Mesothelial cell of epicardium (in vitro differentiated cells): ENCODE measurements at regions not wholly inside any gene's neighbourhood (a gene's known extent, or its start where the extent isn't known, plus 50 kb on each side); places are given as distances from the start of the nearest gene placed in this dataset.

Source experiments
- DNase-seq, 2 experiments: peaks; one replicate each; pipeline ENCODE4 v3.0.0; 2021; ENCODE audit warnings: low spot score in 2 of 2; ENCODE audit not compliant: unreplicated experiment in 2 of 2
- H3K27ac Mint-ChIP-seq: 2 replicates; pipeline ENCODE4 v1.8.0; 2021; ENCODE audit warnings: mixed read lengths
- H3K27me3 Mint-ChIP-seq: 2 replicates; pipeline ENCODE4 v1.8.0; 2021; ENCODE audit warnings: low read depth, mixed read lengths
- H3K36me3 Mint-ChIP-seq: 2 replicates; pipeline ENCODE4 v1.8.0; 2021; ENCODE audit warnings: mixed read lengths
- H3K4me1 Mint-ChIP-seq: 2 replicates; pipeline ENCODE4 v1.8.0; 2021; ENCODE audit warnings: mixed read lengths
- H3K4me3 Mint-ChIP-seq: 2 replicates; pipeline ENCODE4 v1.8.0; 2021; ENCODE audit warnings: mild to moderate bottlenecking, moderate library complexity, mixed read lengths
- H3K9me3 Mint-ChIP-seq: 2 replicates; pipeline ENCODE4 v1.8.0; 2021; ENCODE audit warnings: mixed read lengths
- TF ChIP-seq, protein P1 (sequence below): fragments of 200-600 bp; sonication (generic); IDR thresholded peaks from one replicate; pipeline ENCODE4 v1.5.0; 2021; ENCODE audit warnings: antibody characterized with exemption; ENCODE audit not compliant: unreplicated experiment

DNA sequence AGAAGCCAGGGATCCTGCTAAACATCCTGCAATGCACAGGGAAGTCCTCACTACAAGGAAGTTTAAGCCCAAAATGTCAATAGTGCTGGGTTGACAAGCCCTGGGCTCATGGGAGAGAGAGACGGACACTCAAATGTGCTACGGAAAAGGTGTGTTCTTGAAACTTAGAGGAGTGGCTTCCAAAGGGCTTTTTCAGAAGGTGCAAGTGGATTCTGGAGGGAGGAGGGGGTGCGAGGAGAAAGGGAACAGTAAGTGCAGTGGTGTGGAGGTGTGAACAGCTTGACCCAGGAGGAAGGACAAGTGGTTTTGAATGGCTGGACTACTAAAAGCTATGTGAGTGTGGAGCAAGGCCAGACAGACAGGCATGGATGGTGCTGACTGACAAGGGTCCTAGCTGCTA lies 50.4 kb upstream of the CECR2 start:
- H3K4me3 Mint-ChIP-seq: no peak overlapping the region
- H3K4me1 Mint-ChIP-seq: no peaks in the 10 kb centered on the region
- TF ChIP-seq, protein P1, sequence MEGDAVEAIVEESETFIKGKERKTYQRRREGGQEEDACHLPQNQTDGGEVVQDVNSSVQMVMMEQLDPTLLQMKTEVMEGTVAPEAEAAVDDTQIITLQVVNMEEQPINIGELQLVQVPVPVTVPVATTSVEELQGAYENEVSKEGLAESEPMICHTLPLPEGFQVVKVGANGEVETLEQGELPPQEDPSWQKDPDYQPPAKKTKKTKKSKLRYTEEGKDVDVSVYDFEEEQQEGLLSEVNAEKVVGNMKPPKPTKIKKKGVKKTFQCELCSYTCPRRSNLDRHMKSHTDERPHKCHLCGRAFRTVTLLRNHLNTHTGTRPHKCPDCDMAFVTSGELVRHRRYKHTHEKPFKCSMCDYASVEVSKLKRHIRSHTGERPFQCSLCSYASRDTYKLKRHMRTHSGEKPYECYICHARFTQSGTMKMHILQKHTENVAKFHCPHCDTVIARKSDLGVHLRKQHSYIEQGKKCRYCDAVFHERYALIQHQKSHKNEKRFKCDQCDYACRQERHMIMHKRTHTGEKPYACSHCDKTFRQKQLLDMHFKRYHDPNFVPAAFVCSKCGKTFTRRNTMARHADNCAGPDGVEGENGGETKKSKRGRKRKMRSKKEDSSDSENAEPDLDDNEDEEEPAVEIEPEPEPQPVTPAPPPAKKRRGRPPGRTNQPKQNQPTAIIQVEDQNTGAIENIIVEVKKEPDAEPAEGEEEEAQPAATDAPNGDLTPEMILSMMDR: no peak
- no peaks in the 10 kb centered on the region for H3K36me3 Mint-ChIP-seq
- DNase-seq: no peak
- no peaks in the 10 kb centered on the region for H3K9me3 Mint-ChIP-seq
- H3K27ac Mint-ChIP-seq: no peak overlapping the region
- no peaks in the 10 kb centered on the region for H3K27me3 Mint-ChIP-seq

DNA sequence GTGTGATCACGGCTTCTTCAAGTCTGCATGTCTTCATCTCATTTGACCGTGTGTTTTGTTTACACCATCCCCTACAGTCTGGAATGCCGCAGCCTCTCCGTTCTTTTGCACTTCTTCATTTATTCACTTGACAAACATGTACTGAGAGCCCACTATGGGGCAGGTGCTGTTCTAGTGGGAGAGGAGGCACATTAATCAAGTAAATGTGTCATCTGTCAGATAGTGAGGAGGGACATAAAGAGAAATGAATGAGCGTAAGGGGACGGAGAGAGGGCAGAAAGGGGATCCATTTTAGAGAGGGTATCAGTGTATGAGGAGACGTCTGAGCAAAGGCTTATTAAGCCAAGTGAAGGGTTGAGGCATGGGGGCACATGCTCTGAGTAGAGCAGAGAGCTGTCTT lies 54.0 kb upstream of the CECR2 start:
- no peaks in the 10 kb centered on the region for H3K9me3 Mint-ChIP-seq
- no peak for DNase-seq
- no peaks in the 10 kb centered on the region for H3K4me1 Mint-ChIP-seq
- no peaks in the 10 kb centered on the region for H3K27me3 Mint-ChIP-seq
- no peak overlapping the region for H3K4me3 Mint-ChIP-seq
- H3K36me3 Mint-ChIP-seq: no peaks in the 10 kb centered on the region
- TF ChIP-seq, protein P1: no peak
- no peak overlapping the region for H3K27ac Mint-ChIP-seq

DNA sequence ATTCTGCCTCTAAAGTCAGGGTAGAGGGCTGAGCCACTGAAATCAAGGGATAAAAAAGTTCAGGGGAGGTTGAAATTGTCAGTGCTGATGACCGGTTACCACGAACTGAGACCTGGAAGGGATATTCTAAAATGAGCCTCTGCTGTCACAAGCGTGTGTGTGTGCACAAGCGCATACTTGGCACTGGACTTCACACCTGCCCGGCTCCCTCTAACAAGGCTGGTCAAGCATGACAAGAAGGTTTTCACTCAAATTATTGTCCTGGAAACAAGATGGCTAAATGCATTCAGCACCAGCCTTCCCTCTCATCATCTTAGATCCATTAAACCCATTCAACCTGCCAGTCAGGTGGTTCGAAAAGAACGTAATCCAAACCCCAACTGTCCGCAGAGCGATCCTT lies 54.8 kb upstream of the CECR2 start:
- Mint-ChIP-seq H3K9me3 (no peaks in the 10 kb centered on the region), H3K27ac (no peak overlapping the region), H3K4me1 (no peaks in the 10 kb centered on the region), H3K4me3 (no peak overlapping the region), H3K36me3 (no peaks in the 10 kb centered on the region), H3K27me3 (no peaks in the 10 kb centered on the region)
- no peak for DNase-seq
- TF ChIP-seq, protein P1: no peak

DNA sequence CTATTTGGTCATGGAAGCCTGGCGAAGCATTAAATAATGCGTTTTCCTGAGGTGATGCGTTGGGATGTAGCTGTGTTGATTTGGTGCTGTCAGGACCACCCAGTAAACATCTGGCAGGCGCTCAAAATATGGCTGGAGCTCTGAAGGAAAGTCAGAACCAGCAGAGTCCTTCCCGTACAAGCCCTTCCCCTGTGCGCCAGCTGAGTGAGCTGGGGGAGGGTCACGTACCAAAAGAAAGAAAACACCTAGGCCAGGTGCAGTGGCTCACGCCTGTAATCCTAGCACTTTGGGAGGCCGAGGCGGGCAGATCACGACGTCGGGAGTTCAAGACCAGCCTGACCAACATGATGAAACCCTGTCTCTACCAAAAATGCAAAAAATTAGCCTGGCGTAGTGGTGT lies 55.6 kb upstream of the CECR2 start:
- Mint-ChIP-seq H3K27ac (no peak overlapping the region), H3K4me3 (no peak overlapping the region), H3K9me3 (no peaks in the 10 kb centered on the region), H3K27me3 (no peaks in the 10 kb centered on the region), H3K36me3 (no peaks in the 10 kb centered on the region), H3K4me1 (no peaks in the 10 kb centered on the region)
- no peak for DNase-seq
- TF ChIP-seq, protein P1: no peak

DNA sequence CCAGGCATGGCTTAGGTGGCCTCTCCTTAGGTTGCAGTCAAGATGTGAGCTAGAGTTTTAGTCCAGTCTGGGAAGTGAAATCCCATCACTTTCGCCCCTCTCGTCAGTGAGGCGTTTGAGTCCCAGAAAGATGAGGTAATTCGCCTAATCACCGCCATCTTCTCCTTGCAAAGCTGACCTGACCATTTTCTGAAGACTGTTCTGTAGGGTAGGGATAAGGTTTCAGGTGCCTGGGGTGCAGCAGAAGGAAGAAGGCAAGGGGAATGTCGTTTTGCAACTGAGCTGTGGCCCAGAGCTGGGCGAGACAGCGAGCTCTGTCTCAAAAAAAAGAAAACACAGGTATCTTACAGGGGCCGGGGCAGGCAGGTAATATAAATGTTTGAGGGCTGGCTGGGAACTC lies 61.7 kb upstream of the CECR2 start:
- H3K4me1 Mint-ChIP-seq: no peaks in the 10 kb centered on the region
- no peak overlapping the region for H3K27ac Mint-ChIP-seq
- H3K4me3 Mint-ChIP-seq: no peak overlapping the region
- TF ChIP-seq, protein P1: no peak
- H3K9me3 Mint-ChIP-seq: no peaks in the 10 kb centered on the region
- H3K27me3 Mint-ChIP-seq: no peaks in the 10 kb centered on the region
- no peak for DNase-seq
- no peaks in the 10 kb centered on the region for H3K36me3 Mint-ChIP-seq

DNA sequence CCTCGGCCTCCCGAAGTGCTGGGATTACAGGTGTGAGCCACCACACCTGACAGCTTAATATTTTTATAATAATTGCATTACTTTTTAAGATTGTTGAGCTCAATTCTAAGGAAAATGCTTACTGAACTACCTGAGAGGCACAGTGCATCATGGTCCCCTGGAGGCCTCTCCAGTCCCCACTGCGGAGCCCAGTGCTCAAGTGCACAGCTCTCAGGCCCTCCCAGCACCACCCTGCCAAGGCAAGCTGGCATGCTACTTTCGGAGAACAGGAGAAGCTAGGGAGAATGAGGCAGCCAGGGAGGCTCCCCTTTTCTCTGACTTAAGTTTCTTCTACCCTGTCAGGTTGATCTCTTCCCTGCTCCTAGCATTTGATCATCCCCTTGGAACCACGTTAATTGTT lies 64.2 kb upstream of the CECR2 start:
- no peaks in the 10 kb centered on the region for H3K4me1 Mint-ChIP-seq
- H3K36me3 Mint-ChIP-seq: no peaks in the 10 kb centered on the region
- no peak overlapping the region for H3K27ac Mint-ChIP-seq
- no peak overlapping the region for H3K4me3 Mint-ChIP-seq
- H3K27me3 Mint-ChIP-seq: no peaks in the 10 kb centered on the region
- TF ChIP-seq, protein P1: no peak
- DNase-seq: no peak
- H3K9me3 Mint-ChIP-seq: no peaks in the 10 kb centered on the region
